Stimulated activated memory B cell treated with anti-CD40 and anti-IgM and Interleukin-4, amounts not matched to agents 10 μg/mL and 1 μg/mL and 100 μg/mL, for 72 hours (primary cell): ENCODE measurements at regions not wholly inside any gene's neighbourhood (a gene's known extent, or its start where the extent isn't known, plus 50 kb on each side); places are given as distances from the start of the nearest gene placed in this dataset.
"Not testable (repeated sequence)": the region's sequence is repeated elsewhere in the genome, so short reads cannot be mapped to it uniquely, and the experiment has no call there.

Source experiments
- ATAC-seq: fragments of 150-1000 bp; cut with Tn5 transposase; 2 replicates; pipeline ENCODE4 v1.10.0; 2021
- H3K27ac Mint-ChIP-seq: one replicate; pipeline ENCODE4 v1.8.0; 2022; ENCODE audit warnings: mild to moderate bottlenecking, mixed read lengths
- H3K27me3 Mint-ChIP-seq: one replicate; pipeline ENCODE4 v1.8.0; 2022; ENCODE audit warnings: mixed read lengths
- H3K36me3 Mint-ChIP-seq: one replicate; pipeline ENCODE4 v1.8.0; 2022; ENCODE audit warnings: mixed read lengths
- H3K4me1 Mint-ChIP-seq: one replicate; pipeline ENCODE4 v1.8.0; 2022; ENCODE audit warnings: mixed read lengths
- H3K4me3 Mint-ChIP-seq: one replicate; pipeline ENCODE4 v1.8.0; 2022; ENCODE audit warnings: mild to moderate bottlenecking, moderate library complexity, mixed read lengths
- H3K9me3 Mint-ChIP-seq: one replicate; pipeline ENCODE4 v1.8.0; 2022; ENCODE audit warnings: mixed read lengths

- Mint-ChIP-seq H3K9me3 (peaks cover 3% of the 10 kb centered on the region), H3K27me3 (no peaks in the 10 kb centered on the region), H3K4me3 (no peak overlapping the region), H3K36me3 (no peaks in the 10 kb centered on the region), H3K27ac (no peak overlapping the region), H3K4me1 (no peaks in the 10 kb centered on the region)
- ATAC-seq, result no peak
These were observed 380.4 kb upstream of the SORCS1 start for GRCh38 chr10:107544706-107545520.

DNA sequence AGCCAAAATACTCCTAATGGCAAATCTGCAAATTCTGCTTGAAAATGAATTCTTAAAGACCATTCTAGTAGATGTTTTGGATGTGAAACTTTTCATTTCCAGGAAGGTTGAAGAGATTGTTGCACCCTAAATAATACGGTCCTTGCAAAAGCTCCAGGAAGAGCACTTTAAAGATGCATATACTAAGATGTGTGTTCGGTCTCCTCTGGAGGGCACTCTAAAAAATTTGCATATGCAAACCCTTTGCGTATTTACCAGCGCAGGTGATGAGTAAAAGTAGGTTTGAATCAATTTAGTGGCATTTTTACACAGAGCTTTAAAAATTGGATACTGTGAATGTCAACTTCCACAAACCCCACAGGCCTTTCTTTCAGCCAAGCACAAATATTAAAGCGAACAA is 378.1 kb upstream of the SORCS1 start:
- H3K9me3 Mint-ChIP-seq, result peaks cover 5% of the 10 kb centered on the region

GRCh38 chr10:107542016-107542415 is 377.5 kb upstream of the SORCS1 start:
- no peak overlapping the region for H3K27ac Mint-ChIP-seq
- peaks cover 8% of the 10 kb centered on the region for H3K9me3 Mint-ChIP-seq
- no peak for ATAC-seq
- H3K36me3 Mint-ChIP-seq, result no peaks in the 10 kb centered on the region
- no peak overlapping the region for H3K4me3 Mint-ChIP-seq
- no peaks in the 10 kb centered on the region for H3K4me1 Mint-ChIP-seq
- no peaks in the 10 kb centered on the region for H3K27me3 Mint-ChIP-seq

More for the DNA sequence above, 378.1 kb upstream of the SORCS1 start:
- Mint-ChIP-seq H3K36me3 (no peaks in the 10 kb centered on the region), H3K4me1 (no peaks in the 10 kb centered on the region), H3K27me3 (no peaks in the 10 kb centered on the region), H3K27ac (no peak overlapping the region), H3K4me3 (no peak overlapping the region)
- ATAC-seq, result no peak

- Mint-ChIP-seq H3K9me3 (peaks cover 8% of the 10 kb centered on the region), H3K36me3 (no peaks in the 10 kb centered on the region), H3K4me3 (no peak overlapping the region), H3K27me3 (no peaks in the 10 kb centered on the region), H3K27ac (no peak overlapping the region), H3K4me1 (no peaks in the 10 kb centered on the region)
- ATAC-seq, result no peak
These were observed 376.5 kb upstream of the SORCS1 start for GRCh38 chr10:107540981-107541380.

- no peak for ATAC-seq
- Mint-ChIP-seq H3K9me3 (no peaks in the 10 kb centered on the region), H3K27me3 (no peaks in the 10 kb centered on the region), H3K4me3 (no peak overlapping the region), H3K36me3 (no peaks in the 10 kb centered on the region), H3K27ac (no peak overlapping the region), H3K4me1 (no peaks in the 10 kb centered on the region)
These were observed 364.8 kb upstream of the SORCS1 start for GRCh38 chr10:107529350-107529749.

- H3K4me1 Mint-ChIP-seq, result no peaks in the 10 kb centered on the region
- H3K36me3 Mint-ChIP-seq, result no peaks in the 10 kb centered on the region
- ATAC-seq, result no peak
- H3K27me3 Mint-ChIP-seq, result no peaks in the 10 kb centered on the region
- no peak overlapping the region for H3K27ac Mint-ChIP-seq
- no peak overlapping the region for H3K4me3 Mint-ChIP-seq
- no peaks in the 10 kb centered on the region for H3K9me3 Mint-ChIP-seq
These were observed 355.8 kb upstream of the SORCS1 start for GRCh38 chr10:107520348-107520747.

DNA sequence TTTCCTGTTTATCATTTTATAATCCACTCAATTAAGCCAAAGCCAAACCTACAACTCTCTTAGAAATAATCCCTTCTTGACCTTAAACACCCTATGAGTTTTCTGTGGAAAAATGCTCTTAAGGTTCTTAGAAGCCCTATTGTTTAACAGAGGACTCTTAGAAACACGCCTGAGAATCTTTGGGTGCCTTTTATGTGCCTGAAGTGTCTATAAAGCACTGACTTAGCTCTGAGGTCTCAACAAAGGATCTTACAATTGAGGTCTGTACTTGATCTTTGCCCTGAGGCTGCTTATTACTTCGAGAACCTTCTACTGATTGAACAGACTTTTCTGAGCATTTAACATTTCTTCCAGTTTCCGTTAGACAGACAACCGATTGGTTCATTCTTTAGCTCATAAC is 353.3 kb upstream of the SORCS1 start:
- Mint-ChIP-seq H3K9me3 (no peaks in the 10 kb centered on the region), H3K36me3 (no peaks in the 10 kb centered on the region), H3K27ac (no peak overlapping the region), H3K27me3 (no peaks in the 10 kb centered on the region), H3K4me1 (no peaks in the 10 kb centered on the region), H3K4me3 (no peak overlapping the region)
- no peak for ATAC-seq

DNA sequence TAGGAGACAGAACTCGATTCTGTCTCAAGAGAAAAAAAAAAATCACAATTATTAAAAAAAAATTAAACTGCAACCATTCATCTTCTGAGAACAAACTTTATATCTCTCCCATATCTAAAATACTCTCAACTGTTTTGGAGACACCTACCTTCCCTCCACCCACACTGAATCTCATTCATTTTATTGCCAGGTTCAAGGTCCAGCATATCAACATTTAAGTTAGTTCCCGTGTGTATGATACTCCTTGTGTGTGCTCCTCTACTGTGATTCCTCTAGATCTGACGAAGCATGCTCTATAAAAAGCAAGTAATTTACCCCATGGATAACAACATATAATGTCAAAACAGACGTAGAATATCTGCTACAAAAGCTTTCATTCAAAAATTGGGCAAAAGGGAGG is 351.8 kb upstream of the SORCS1 start:
- Mint-ChIP-seq H3K4me1 (no peaks in the 10 kb centered on the region), H3K36me3 (no peaks in the 10 kb centered on the region), H3K4me3 (no peak overlapping the region), H3K9me3 (no peaks in the 10 kb centered on the region), H3K27me3 (no peaks in the 10 kb centered on the region), H3K27ac (no peak overlapping the region)
- ATAC-seq, result no peak

DNA sequence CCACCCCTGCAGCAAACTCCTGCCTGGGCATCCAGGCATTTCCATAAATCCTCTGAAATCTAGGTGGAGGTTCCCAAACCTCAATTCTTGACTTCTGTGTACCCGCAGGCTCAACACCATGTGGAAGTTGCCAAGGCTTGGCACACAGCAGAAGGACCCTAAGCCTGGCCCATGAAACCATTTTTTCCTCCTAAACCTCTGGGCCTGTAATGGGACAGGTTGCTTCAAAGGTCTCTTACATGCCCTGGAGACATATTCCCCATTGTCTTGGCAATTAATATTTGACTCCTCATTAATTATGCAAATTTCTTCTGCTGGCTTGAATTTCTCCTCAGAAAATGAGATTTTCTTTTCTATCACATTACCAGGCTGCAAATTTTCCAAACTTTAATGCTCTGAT is 339.5 kb upstream of the SORCS1 start:
- not testable (repeated sequence) for ATAC-seq, H3K4me3 Mint-ChIP-seq, H3K27ac Mint-ChIP-seq, H3K27me3 Mint-ChIP-seq, H3K4me1 Mint-ChIP-seq, H3K36me3 Mint-ChIP-seq
- peaks cover 10% of the 10 kb centered on the region for H3K9me3 Mint-ChIP-seq

DNA sequence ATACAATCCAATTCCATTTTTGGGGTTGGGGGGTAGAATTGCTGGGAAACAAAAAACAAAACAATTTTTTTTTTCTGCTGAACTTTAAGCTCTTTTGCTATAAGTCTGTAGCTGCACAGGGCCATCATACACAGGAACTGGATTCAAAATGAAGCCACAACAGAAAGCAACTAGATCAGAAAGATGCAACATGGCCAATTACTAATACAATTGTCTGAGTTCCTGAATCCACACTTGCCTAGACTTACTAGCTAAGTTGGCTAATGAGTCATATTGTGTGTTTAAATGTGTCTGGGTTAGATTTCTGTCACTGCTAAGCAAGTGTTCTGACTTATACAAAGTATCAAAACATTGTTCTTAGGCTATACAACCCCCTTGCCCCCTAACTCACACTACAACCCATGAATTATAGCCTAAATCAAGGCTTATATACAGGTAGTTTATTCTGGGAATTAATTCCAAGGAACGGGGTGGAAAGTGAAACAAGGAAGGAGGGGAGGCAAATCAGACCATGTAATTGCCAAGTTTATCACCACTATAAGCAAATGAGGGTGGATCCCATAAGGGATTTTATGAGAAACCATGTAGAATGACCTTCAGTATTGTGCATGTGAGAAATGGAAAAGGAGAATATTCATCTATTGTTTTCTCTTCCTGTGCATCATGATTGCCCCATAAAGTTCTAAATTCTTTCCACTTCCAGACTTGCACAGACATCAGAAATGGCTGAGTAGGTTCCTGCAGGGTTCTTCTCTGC is 337.9 kb upstream of the SORCS1 start:
- Mint-ChIP-seq H3K36me3 (peaks cover 5% of the 10 kb centered on the region), H3K9me3 (peaks cover 10% of the 10 kb centered on the region), H3K27me3 (no peaks in the 10 kb centered on the region), H3K4me3 (no peak overlapping the region), H3K27ac (no peak overlapping the region), H3K4me1 (no peaks in the 10 kb centered on the region)
- ATAC-seq, result no peak

DNA sequence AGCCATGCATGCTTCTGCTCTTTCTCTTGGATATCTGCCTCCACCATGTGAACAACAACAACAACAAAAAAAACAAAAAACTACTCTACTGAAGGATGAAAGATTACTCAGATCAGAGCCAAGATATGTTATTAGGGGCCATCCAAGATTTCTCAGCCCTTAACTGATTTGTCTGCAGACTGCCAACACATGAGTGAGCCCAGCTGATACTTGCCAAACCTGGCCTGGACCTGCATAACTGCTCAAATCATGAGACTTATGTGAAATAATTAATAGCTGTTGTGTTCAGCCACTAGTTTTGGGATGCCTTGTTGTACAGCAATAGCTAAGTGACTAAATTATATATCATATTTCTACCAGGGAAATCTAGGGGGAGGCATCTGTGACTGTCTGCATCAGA is 334.5 kb upstream of the SORCS1 start:
- H3K4me3 Mint-ChIP-seq, result no peak overlapping the region
- peaks cover 5% of the 10 kb centered on the region for H3K36me3 Mint-ChIP-seq

DNA sequence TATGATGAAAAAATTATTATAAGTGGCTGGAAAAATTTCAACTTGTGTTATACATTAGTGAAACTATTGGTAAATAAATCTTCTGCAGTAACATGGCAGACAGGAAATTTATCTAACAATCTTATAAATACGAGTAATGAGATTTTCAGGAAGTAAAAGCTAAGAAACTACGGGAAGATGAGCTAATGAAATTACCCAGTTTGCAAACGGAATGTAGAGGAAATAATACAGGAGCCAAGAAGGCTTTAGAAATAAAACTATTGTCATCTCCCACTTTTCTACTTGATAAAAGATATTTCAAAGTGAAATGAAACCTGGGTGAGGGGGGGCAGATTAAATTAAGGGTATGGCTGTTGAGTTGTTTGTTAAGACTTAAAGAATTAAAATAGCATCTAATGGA is 332.5 kb upstream of the SORCS1 start:
- H3K9me3 Mint-ChIP-seq, result peaks cover 5% of the 10 kb centered on the region
- H3K4me3 Mint-ChIP-seq, result no peak overlapping the region
- no peak overlapping the region for H3K27ac Mint-ChIP-seq
- ATAC-seq, result no peak
- no peaks in the 10 kb centered on the region for H3K27me3 Mint-ChIP-seq
- H3K36me3 Mint-ChIP-seq, result no peaks in the 10 kb centered on the region
- no peaks in the 10 kb centered on the region for H3K4me1 Mint-ChIP-seq

More for the DNA sequence above, 334.5 kb upstream of the SORCS1 start:
- Mint-ChIP-seq H3K27me3 (no peaks in the 10 kb centered on the region), H3K4me1 (no peaks in the 10 kb centered on the region), H3K9me3 (peaks cover 10% of the 10 kb centered on the region), H3K27ac (no peak overlapping the region)
- ATAC-seq, result no peak

DNA sequence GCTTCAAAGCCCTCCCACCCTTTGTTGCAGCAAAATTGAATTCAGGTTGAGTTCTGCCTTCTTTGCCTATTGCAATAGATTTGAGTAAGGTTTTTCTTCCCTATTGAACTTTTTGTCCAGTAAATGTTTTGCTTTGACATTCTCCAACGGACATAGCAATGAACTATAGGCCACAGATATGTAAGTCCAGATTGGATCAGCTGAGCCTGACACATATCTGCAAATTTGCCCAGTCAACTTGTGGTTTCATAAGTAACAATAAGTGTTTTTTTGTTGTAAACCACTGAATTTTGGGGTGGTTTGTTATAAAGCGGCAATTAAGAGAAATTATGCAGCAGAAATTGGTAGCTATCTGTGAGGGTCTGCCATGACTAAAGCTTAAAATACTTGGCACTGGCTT is 332.1 kb upstream of the SORCS1 start:
- Mint-ChIP-seq H3K4me3 (no peak overlapping the region), H3K4me1 (no peaks in the 10 kb centered on the region), H3K36me3 (no peaks in the 10 kb centered on the region), H3K27me3 (no peaks in the 10 kb centered on the region), H3K9me3 (peaks cover 3% of the 10 kb centered on the region), H3K27ac (no peak overlapping the region)
- ATAC-seq, result no peak

- Mint-ChIP-seq H3K4me1 (no peaks in the 10 kb centered on the region), H3K36me3 (no peaks in the 10 kb centered on the region), H3K27me3 (no peaks in the 10 kb centered on the region), H3K9me3 (no peaks in the 10 kb centered on the region), H3K27ac (no peak overlapping the region), H3K4me3 (no peak overlapping the region)
- ATAC-seq, result no peak
These were observed 327.9 kb upstream of the SORCS1 start for GRCh38 chr10:107492389-107492788.

GRCh38 chr10:107490389-107490788 is 325.9 kb upstream of the SORCS1 start:
- no peak for ATAC-seq
- Mint-ChIP-seq H3K4me3 (no peak overlapping the region), H3K27me3 (no peaks in the 10 kb centered on the region), H3K9me3 (no peaks in the 10 kb centered on the region), H3K36me3 (no peaks in the 10 kb centered on the region), H3K4me1 (no peaks in the 10 kb centered on the region), H3K27ac (no peak overlapping the region)

- no peak overlapping the region for H3K27ac Mint-ChIP-seq
- H3K27me3 Mint-ChIP-seq, result no peaks in the 10 kb centered on the region
- H3K36me3 Mint-ChIP-seq, result no peaks in the 10 kb centered on the region
- ATAC-seq, result no peak
- H3K9me3 Mint-ChIP-seq, result peaks cover 2% of the 10 kb centered on the region
- no peak overlapping the region for H3K4me3 Mint-ChIP-seq
- H3K4me1 Mint-ChIP-seq, result no peaks in the 10 kb centered on the region
These were observed 322.8 kb upstream of the SORCS1 start for GRCh38 chr10:107487284-107487683.
